ENCODE measurements at regions not wholly inside any gene's neighbourhood (a gene's known extent, or its start where the extent isn't known, plus 50 kb on each side); places are given as distances from the start of the nearest gene placed in this dataset.
"Not testable (repeated sequence)": the region's sequence is repeated elsewhere in the genome, so short reads cannot be mapped to it uniquely, and the experiment has no call there.

GRCh38 chr13:21850013-21851006 lies 179.4 kb downstream of the FGF9 start:
- in situ Hi-C loops (cut with HindIII; ENCODE audit: low pct_unique_long_range_greater_than_20kb, low sequenced_read_pairs): no loop called here
- no peak for DNase-seq (ENCODE audit: low read depth, low spot score)

GRCh38 chr13:21852043-21852442 lies 181.2 kb downstream of the FGF9 start:
- DNase-seq (ENCODE audit: low read depth, low spot score): no peak
- in situ Hi-C loops (cut with HindIII; ENCODE audit: low pct_unique_long_range_greater_than_20kb, low sequenced_read_pairs): no loop called here

GRCh38 chr13:21853779-21854178 lies 182.9 kb downstream of the FGF9 start:
- DNase-seq (ENCODE audit: low read depth, low spot score): no peak
- in situ Hi-C loops (cut with HindIII; ENCODE audit: low pct_unique_long_range_greater_than_20kb, low sequenced_read_pairs): no loop called here

- in situ Hi-C loops (cut with HindIII; ENCODE audit: low pct_unique_long_range_greater_than_20kb, low sequenced_read_pairs): no loop called here
- no peak for DNase-seq (ENCODE audit: low read depth, low spot score)
These were observed 197.9 kb downstream of the FGF9 start for GRCh38 chr13:21868823-21869222.

GRCh38 chr13:21871382-21871781 lies 200.5 kb downstream of the FGF9 start:
- in situ Hi-C loops (cut with HindIII; ENCODE audit: low pct_unique_long_range_greater_than_20kb, low sequenced_read_pairs): no loop called here
- DNase-seq (ENCODE audit: low read depth, low spot score): no peak

GRCh38 chr13:21871919-21872318 lies 201.0 kb downstream of the FGF9 start:
- in situ Hi-C loops (cut with HindIII; ENCODE audit: low pct_unique_long_range_greater_than_20kb, low sequenced_read_pairs): no loop called here
- DNase-seq (ENCODE audit: low read depth, low spot score): no peak

- no peak for DNase-seq (ENCODE audit: low read depth, low spot score)
These were observed 201.9 kb downstream of the FGF9 start for GRCh38 chr13:21872795-21873194.

GRCh38 chr13:21875116-21875515 lies 204.2 kb downstream of the FGF9 start:
- in situ Hi-C loops (cut with HindIII; ENCODE audit: low pct_unique_long_range_greater_than_20kb, low sequenced_read_pairs): no loop called here
- no peak for DNase-seq (ENCODE audit: low read depth, low spot score)

More at GRCh38 chr13:21872795-21873194, 201.9 kb downstream of the FGF9 start:
- in situ Hi-C loops (cut with HindIII; ENCODE audit: low pct_unique_long_range_greater_than_20kb, low sequenced_read_pairs): no loop called here

GRCh38 chr13:21879263-21879914 lies 208.5 kb downstream of the FGF9 start:
- peak; percentile 42 for DNase-seq (ENCODE audit: low read depth, low spot score)
- in situ Hi-C loops (cut with HindIII; ENCODE audit: low pct_unique_long_range_greater_than_20kb, low sequenced_read_pairs): no loop called here

GRCh38 chr13:21882766-21883165 lies 211.9 kb downstream of the FGF9 start:
- no peak for DNase-seq (ENCODE audit: low read depth, low spot score)
- in situ Hi-C loops (cut with HindIII; ENCODE audit: low pct_unique_long_range_greater_than_20kb, low sequenced_read_pairs): no loop called here

GRCh38 chr13:21883713-21884112 lies 212.8 kb downstream of the FGF9 start:
- DNase-seq (ENCODE audit: low read depth, low spot score): no peak
- in situ Hi-C loops (cut with HindIII; ENCODE audit: low pct_unique_long_range_greater_than_20kb, low sequenced_read_pairs): no loop called here

GRCh38 chr13:21884299-21884909 lies 213.5 kb downstream of the FGF9 start:
- no peak for DNase-seq (ENCODE audit: low read depth, low spot score)
- in situ Hi-C loops (cut with HindIII; ENCODE audit: low pct_unique_long_range_greater_than_20kb, low sequenced_read_pairs): no loop called here

GRCh38 chr13:21884965-21885567 lies 214.2 kb downstream of the FGF9 start:
- no peak for DNase-seq (ENCODE audit: low read depth, low spot score)
- in situ Hi-C loops (cut with HindIII; ENCODE audit: low pct_unique_long_range_greater_than_20kb, low sequenced_read_pairs): no loop called here

- DNase-seq (ENCODE audit: low read depth, low spot score): no peak
- in situ Hi-C loops (cut with HindIII; ENCODE audit: low pct_unique_long_range_greater_than_20kb, low sequenced_read_pairs): no loop called here
These were observed 214.9 kb downstream of the FGF9 start for GRCh38 chr13:21885714-21886224.

GRCh38 chr13:21889651-21890050 lies 218.8 kb downstream of the FGF9 start:
- in situ Hi-C loops (cut with HindIII; ENCODE audit: low pct_unique_long_range_greater_than_20kb, low sequenced_read_pairs): no loop called here
- no peak for DNase-seq (ENCODE audit: low read depth, low spot score)

GRCh38 chr13:21890220-21890619 lies 219.3 kb downstream of the FGF9 start:
- in situ Hi-C loops (cut with HindIII; ENCODE audit: low pct_unique_long_range_greater_than_20kb, low sequenced_read_pairs); DNase-seq (ENCODE audit: low read depth, low spot score): not testable (repeated sequence)

- in situ Hi-C loops (cut with HindIII; ENCODE audit: low pct_unique_long_range_greater_than_20kb, low sequenced_read_pairs): no loop called here
- DNase-seq (ENCODE audit: low read depth, low spot score): no peak
These were observed 223.2 kb downstream of the FGF9 start for GRCh38 chr13:21894091-21894490.
